CD4-positive, alpha-beta T cell treated with Interleukin-21 for 1 hour (primary cell): ENCODE measurements at regions not wholly inside any gene's neighbourhood (a gene's known extent, or its start where the extent isn't known, plus 50 kb on each side); places are given as distances from the start of the nearest gene placed in this dataset.
"Not testable (repeated sequence)": the region's sequence is repeated elsewhere in the genome, so short reads cannot be mapped to it uniquely, and the experiment has no call there.

Experiments
- DNase-seq: peaks from one replicate; pipeline ENCODE4 v3.0.0-alpha.2; 2020

DNA sequence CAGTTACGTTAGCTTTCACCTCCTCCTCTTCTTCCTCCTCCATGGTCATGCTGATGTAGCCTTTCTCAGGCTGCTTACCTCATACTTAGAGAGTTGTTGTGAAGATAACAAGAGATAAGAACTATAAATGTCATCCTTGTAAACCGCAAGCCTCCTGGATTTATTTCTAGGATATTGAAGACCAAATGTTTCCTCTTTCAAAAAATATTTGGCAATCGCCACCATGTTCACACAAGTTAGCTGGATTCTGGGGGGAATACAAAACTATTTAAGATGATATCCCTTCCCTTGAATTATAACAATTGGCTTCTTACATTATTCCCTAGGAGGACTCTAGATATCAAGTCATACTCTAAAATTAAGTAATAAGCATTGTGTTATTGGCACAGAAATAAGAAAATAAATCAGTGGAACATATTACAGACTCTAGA, 99.8 kb upstream of the PLEKHG1 start:
- DNase-seq: no peak

DNA sequence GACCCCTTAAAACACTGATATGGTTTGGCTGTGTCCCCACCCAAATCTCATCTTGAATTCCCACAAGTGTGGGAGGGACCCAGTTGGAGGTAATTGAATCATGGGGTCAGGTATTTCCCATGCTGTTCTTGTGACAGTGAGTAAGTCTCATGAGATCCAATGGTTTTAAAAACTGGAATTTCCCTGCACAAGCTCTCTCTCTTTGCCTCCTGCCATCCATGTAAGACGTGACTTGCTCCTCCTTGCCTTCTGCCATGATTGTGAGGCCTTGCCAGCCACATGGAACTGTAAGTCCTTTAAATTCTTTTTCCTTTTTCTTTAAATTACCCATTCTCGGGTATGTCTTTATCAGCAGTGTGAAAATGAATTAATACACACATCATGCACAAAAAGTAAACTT, 99.1 kb upstream of the PLEKHG1 start:
- not testable (repeated sequence) for DNase-seq

DNA sequence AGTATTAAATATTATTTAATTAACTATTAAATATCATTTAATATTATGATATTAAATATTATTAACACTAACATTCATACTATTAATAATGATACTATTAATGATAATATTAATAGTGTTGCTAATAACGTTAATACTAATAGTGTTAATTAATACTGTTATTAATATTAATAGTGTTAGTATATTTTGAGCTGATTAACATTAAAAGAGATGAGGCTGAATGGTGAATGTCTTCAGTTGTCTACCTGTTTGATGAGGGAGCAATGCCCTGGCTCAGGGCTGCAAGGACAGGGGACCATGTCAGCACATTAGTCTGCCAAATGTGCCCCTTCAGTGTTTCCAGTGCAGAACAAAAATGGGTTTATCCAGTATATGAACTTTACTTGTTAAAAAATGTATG, 96.6 kb upstream of the PLEKHG1 start:
- no peak for DNase-seq

DNA sequence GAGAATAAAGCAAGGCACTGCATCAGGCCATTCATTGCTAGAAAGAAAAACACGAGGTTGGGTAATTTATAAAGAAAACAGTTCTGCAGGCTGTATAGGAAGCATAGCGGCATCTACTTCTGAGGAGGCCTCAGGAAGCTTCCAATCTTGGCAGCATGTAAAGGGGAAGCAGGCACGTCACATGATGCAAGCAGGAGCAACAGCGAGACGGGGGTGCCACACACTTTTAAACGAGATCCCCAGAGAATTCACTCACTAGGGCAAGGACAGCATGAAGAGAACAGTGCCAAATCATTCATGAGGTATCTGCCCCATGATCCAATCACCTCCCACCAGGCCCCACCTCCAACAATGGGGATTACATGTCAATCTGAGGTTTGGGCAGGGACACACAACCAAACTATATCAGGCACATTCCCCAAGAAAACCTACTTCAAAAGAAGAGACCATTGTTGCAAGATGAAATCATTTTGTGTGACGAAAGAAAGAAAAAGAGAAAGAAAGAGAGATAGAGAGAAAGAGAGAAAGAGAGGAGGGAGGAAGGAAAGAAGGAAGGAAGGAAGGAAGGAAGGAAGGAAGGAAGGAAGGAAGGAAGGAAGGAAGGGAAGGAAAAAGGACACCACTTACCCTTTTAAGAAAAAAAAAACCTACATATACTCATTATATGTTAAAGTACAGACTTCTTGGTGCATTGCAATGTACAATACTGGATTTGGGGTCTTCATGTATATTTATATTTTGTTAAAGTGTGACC, 95.9 kb upstream of the PLEKHG1 start:
- DNase-seq: no peak

DNA sequence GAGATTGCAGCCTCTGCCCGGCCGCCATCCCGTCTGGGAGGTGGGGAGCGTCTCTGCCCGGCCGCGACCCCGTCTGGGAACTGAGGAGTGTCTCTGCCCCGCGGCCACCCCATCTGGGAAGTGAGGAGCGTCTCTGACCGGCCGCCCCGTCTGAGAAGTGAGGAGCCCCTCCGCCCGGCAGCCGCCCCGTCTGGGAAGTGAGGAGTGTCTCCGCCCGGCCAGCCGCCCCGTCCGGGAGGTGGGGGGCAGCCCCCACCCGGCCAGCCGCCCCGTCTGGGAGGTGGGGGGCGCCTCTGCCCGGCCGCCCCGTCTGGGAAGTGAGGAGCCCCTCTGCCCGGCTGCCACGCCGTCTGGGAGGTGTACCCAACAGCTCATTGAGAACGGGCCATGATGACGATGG, 92.3 kb upstream of the PLEKHG1 start:
- DNase-seq: not testable (repeated sequence)

DNA sequence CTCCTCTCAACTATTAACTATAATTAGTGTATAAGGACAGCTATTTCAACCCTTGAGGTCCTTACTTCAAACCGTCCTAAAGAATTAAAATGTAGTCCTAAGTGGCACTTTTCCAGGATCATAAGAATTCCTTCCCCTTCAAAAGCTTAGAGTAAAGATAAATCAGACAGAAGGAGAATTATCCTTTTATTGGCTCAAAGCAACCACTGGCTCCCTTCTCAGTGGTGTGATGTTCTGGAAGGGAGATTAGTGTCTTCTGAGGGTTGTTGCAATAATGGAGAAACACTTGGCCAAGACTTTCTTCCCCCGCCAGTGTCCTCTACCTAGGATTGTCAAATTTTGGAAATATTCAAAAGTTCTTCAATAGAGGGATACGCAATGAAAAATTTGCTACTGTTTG, 89.1 kb upstream of the PLEKHG1 start:
- no peak for DNase-seq

DNA sequence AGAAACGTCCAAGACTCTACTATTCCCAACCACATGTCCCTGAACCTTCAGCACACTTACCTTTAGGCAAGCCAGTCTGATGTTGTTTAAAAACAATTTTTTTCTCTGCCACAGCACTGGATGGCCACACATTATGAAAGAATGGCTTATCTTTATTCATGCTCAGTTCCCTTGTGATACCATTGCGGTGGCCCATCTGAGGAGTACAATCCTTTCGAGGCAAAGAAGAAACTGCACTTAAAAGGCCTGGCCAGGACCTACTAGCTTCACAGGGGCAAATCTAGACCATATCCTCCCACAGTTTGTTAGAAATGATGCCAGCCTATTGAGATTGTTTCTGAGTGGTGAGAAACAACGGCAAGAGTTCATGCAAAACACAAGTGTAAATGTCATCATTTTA, 88.4 kb upstream of the PLEKHG1 start:
- DNase-seq: no peak

DNA sequence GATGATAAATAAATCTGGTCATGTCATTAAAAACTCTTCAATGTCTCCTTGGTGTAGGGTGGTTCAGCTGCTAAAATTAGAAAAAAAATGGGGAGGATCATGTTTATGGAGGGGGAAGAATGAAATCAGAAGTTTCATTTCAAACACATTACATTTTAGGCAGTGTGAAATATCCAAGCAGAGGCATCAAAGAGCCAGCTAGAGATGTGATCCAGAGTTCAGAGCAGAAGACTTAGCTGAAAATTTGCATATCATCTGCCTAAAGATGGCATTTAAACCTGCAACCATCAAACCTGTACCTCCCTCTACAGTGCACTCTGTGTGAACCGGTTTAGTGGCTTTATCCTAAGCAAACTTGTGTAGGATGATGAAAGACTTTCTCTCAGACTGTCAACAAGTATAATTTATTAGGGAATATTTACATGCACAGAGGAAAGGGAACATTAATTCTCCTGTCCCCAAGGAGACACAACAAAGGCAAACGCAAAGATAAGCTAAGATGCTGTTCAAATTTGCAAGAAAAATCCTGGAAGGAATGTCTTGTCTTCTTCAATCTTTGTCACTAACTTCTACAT, 84.8 kb upstream of the PLEKHG1 start:
- DNase-seq: no peak

DNA sequence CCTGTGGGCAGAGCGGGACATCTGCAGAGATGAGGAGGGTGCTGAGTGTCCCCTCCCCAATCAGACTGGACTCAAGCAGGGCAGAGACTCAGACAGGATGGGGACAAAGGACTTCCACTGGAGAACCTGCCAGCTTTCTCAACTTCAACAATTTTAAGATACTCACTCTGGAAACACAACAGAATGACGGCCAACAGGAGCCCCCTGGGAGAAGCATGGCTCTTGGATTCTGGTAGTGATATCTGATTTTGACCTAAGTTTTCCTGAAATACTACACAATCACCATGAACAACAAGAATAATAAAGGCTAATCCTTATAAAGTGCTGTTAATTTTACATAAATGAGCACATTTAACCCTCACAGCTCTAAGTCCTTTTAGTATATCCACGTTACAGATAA, 83.5 kb upstream of the PLEKHG1 start:
- no peak for DNase-seq

DNA sequence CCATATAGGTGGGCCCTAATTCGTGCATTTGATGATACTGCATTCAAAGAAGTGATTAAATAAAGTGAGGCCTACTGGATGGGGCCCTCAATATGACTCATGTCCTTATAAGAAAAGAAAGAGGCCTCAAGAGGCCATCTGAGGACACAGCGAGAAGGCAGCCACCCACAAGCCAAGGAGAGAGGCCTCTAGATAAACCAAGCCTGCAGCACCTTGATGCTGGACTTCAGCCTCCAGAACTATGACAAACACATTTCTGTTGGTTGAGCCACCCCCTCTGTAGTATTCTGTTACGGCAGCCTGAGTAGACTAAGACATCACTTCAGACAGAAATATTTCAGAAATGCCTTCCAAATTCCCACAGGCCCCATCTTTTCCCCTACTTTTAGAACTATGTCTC, 82.5 kb upstream of the PLEKHG1 start:
- no peak for DNase-seq

DNA sequence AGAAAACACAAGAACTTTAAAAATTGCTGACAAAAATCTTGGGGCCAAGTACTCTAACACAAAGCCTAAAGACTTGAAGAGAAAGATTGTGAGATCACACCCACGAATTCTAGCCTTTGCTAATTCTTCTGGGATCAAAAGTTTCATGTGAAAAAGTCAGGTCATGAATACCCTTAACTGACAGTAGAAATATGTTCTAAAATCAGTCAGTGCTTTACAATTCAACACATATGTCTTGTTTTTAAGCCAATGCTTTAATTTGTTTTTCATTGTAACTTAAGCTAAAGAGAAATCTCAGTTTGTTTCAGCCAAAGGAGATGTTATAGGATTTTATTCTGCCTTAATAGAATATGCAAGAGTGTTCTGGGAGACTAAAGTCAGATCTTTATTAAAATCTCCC, 78.2 kb upstream of the PLEKHG1 start:
- no peak for DNase-seq

DNA sequence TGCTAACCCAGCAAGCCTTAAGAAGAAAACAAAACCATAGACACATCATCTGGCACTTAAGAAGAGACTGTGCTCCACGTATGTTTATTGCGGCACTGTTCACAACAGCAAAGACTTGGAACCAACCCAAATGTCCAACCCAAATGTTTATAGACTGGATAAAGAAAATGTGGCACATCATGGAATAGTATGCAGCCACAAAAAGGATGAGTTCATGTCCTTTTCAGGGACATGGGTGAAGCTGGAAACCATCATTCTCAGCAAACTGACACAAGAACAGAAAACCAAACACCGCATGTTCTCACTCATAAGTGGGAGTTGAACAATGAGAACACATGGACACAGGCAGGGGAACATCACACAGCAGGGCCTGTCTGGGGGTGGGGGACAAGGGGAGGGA, 76.5 kb upstream of the PLEKHG1 start:
- not testable (repeated sequence) for DNase-seq

DNA sequence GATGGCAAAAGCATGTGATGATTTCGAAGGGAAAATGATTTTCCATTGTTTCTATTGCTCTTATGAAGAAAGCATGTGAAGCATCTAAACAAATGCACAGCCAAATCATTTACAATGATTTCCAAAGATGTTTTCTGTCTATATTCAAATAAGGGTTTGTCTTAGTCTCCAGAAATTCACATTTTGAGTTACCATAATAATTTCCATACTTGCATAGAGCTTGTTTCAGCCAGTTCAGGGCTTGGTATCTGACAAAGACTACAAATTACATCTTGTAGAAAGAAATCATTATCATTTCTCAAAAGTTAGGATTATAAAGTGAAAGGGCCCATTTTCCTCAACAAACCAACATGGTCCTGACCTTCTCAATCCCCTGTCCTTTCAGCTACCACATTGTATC, 74.4 kb upstream of the PLEKHG1 start:
- no peak for DNase-seq

DNA sequence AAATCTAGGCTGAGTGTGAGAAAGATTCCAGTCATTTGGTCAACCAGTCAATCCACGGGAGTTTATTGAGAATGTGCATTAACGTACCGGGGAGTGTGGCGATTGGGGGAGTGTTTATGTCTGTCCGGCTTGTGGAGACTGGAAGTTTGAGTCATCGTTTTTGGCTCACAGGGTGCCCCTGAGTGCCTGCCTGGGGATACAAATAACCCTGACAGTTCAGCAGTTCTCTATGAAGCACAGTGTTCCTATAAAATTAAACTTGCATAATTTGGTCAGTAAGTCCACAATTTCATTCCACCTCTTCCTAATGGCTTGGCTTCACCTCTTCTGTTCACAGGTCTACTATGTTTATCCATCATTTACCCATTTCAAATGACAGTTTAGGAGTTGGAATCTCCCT, 72.6 kb upstream of the PLEKHG1 start:
- no peak for DNase-seq

DNA sequence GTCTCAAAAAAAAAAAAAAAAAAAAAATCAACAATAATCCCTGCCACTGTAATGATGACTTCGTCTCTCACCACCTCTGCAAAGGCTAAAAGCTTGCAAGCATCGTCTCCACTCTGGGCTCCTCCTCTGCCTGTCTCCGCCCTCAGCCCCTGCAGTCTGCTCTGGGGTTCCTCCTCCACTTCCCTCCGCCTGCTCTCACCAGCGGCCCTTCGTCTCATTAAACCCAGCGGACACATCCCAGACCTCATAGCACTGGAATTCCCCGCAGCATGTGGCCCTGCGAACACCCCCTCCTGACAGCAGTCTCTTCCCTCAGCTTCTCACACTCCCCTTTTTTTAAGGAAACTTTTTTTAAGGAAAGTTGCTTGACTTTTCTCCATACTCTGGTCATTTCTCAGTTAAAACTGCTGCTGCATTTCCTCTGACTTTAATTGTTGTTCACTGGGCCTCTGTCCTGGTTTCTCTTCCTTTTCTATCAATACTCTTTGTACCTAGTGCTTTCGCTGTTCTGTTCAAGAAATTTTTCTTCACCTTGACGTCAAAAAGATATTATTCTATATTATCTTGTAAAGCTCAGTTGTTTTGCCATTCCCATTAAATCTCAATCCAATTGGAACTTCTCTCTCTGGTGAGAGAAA, 70.9 kb upstream of the PLEKHG1 start:
- DNase-seq: no peak

DNA sequence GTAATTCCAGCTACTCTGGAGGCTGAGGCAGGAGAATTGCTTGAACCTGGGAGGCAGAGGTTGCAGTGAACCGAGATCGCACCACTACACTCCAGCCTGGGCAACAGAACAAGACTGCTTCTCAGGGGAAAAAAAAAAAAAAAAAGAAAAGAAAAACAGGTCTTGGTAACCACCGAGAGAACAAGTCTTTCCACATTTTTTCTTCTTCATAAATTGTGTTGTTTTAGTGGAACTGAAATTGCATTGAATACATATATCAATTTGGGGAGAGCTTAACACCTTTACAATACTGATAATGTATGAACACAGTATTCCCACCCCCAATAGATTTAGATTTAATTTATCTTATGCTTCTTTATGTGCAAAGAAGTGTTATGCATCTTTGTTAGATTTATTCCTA, 70.0 kb upstream of the PLEKHG1 start:
- no peak for DNase-seq

DNA sequence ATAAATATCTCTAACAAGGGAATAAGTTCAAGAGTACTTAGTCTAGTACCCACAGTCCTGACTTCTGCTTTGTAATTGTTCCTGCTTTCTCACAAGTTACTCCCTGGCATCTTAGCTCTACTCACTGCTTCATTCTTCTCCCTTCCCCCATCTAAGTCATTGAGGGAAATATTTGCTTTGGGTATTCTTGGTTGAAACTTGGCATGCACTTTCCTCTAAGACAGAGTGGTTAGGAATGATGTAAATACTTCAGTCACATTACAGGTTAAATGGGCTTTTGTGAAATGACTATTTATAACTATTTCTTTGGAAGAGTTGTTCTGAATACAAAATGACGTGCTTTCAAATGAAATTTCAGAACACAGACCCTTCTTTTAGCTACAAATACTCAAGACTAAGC, 67.7 kb upstream of the PLEKHG1 start:
- DNase-seq: no peak

DNA sequence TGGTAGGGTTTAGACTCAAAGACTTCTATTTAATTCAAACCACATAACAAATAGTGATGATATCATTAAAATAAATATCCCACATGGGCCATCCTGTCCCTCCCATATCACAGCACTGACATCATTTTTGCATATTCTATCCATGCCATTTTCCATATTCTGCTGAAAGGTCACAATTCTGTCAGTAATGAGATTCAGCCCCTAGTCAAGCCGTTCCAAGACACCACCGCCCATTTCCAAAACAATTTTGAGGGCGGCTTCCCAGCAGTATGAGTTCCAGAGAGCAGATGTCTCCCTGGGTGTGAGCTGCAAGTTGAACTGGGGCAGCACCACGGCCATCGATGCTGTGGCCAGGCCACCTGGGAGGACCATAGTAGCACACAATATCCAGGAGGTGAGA, 65.1 kb upstream of the PLEKHG1 start:
- no peak for DNase-seq

DNA sequence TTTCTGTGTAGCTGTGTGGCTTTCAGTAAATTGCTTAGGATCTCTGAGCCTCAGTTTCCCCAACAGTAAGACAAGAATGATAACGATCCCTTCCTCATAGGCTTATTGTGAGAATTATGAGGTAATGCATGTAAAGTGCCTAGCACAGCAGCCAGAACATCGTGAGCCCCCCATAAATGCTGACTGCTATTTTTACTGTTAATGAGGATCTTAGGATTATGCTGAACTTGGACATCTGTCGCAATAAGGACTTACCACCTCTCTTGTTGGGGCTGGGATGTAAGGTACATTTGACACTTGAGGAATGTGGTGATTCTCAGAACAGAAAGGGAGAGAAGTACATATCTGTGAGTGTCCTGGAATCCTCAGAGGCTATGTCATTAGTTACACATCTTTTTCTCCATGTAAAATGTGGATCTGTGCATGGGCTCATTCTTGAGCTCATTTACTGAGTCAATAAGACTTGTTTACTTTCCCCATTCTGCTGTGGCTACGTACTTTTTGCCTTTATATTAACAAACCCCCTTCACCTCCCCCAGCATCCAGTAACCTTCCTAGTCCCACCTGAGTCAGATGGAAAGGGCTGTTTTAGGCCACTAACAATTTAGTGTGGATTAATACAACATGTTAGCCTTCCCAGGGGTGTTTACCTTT, 64.4 kb upstream of the PLEKHG1 start:
- no peak for DNase-seq

DNA sequence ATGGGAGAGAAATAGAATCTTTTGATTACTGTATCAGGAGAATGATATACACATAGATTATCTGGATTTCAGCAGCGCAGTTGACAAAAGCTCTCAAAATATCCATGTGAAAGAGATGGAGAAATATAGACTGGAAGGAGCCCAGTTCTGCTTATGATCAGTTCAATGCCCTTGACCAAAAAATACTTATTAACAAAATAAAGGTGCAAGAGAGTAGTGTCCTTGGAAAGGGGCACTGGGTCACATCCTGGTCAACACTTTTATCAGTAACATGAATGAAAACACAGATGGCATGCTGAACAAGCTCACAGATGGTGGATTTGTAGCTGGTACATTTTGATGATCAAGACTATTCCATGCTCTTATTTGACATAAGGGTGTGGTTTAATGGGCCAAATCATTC, 63.9 kb upstream of the PLEKHG1 start:
- DNase-seq: no peak

DNA sequence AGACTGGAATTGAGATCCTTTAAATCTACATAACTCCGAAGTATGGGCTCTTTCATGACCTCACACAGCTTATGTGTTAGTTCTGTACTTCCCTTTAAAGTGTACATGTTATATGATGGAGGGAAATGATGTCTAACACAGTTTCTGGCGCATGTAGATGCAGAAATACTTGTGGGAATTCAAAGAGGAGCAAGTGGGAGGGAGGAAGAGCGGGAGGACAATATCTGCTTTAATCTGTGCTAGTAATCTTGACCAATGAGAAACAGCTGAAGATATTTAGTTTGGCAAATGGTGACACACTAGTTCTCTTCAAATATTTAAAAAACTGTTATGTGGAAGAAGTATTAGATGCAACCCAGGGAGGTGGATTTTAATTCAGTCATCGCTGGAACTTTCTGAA, 62.9 kb upstream of the PLEKHG1 start:
- no peak for DNase-seq

DNA sequence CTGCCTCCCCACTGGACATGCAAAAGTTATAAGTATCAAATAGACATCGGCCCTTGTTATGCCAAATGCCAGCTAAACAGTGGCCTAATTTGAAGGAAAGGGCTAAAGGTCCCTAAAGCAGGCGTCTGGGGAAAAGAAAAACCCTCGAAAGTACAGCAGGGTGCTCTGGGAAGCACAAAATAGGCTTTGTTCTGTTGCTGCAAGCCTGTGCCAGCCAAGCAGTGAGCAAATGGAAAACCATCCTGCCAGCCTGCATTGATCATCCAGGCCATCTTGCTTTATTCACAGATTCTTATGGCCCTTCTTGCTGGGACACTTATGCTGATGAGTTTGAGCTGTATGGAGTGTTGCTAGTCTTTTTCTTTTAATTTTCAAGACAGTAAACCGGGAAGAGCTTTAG, 62.2 kb upstream of the PLEKHG1 start:
- no peak for DNase-seq

DNA sequence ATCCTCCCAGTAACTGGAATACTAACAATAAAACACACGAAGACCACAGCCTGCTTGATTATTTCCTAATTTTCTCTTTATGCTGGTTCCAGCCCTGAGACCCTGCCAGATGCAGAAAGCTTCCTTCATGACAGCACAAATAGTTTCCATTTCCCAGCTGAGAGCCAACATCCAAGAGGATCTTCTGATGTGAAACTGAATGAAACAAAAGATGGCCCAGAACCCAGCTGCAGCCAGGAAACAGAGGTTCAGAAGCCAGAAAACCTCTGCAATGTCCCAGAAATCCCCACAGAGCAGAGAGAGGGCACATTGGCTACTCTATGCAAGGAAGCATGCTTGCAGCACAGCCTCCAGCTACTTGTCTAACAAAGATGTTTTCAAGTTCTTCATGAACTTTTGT, 61.8 kb upstream of the PLEKHG1 start:
- no peak for DNase-seq

DNA sequence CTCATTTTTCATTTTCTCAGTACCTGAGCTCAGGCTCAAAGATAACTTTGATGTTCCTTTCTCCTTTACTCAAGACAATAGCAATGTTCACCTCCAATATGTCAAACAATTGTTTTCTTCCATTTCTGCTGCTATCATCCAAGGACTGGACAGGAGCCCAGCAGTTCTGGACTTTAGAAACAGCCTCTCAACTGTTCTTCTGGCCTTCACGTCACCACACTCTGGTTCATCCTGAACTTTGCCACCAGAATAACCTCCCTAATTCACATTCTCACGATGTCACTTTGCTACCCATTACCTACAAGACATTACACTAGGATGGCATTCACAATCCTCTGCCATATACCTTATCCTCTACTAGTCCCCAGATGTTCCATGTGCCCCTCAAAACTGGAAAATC, 60.6 kb upstream of the PLEKHG1 start:
- no peak for DNase-seq
